Stimulated activated naive B cell treated with anti-CD40 and anti-IgM and Interleukin-4, amounts not matched to agents 10 μg/mL and 1 μg/mL and 100 μg/mL, for 72 hours (primary cell): ENCODE measurements at regions not wholly inside any gene's neighbourhood (a gene's known extent, or its start where the extent isn't known, plus 50 kb on each side); places are given as distances from the start of the nearest gene placed in this dataset.
A peak's percentile ranks its signal among the peaks of the same experiment; 100 is the strongest.

Source experiments
- ATAC-seq, 2 donors: fragments of 150-1000 bp; cut with Tn5 transposase; replicated peaks; 2 replicates each; pipeline ENCODE4 v1.10.0; 2021; ENCODE audit warnings: moderate library complexity in 1 of 2
- DNase-seq: peaks from one replicate; pipeline ENCODE4 v3.0.0; 2021
- H3K27ac Mint-ChIP-seq: one replicate; pipeline ENCODE4 v1.8.0; 2022; ENCODE audit warnings: mild to moderate bottlenecking, mixed read lengths
- H3K27me3 Mint-ChIP-seq, 2 donors: one replicate each; pipeline ENCODE4 v1.8.0; 2022; ENCODE audit warnings: mixed read lengths in 2 of 2
- H3K36me3 Mint-ChIP-seq, 2 donors: one replicate each; pipeline ENCODE4 v1.8.0; 2022; ENCODE audit warnings: mixed read lengths in 2 of 2, mild to moderate bottlenecking in 1 of 2
- H3K4me1 Mint-ChIP-seq, 2 donors: one replicate each; pipeline ENCODE4 v1.8.0; 2022; ENCODE audit warnings: mixed read lengths in 2 of 2, mild to moderate bottlenecking in 1 of 2
- H3K4me3 Mint-ChIP-seq, 2 donors: one replicate each; pipeline ENCODE4 v1.8.0; 2022; ENCODE audit warnings: mild to moderate bottlenecking in 2 of 2, mixed read lengths in 2 of 2, moderate library complexity in 1 of 2
- H3K9me3 Mint-ChIP-seq, 2 donors: one replicate each; pipeline ENCODE4 v1.8.0; 2022; ENCODE audit warnings: mixed read lengths in 2 of 2, mild to moderate bottlenecking in 1 of 2

DNA sequence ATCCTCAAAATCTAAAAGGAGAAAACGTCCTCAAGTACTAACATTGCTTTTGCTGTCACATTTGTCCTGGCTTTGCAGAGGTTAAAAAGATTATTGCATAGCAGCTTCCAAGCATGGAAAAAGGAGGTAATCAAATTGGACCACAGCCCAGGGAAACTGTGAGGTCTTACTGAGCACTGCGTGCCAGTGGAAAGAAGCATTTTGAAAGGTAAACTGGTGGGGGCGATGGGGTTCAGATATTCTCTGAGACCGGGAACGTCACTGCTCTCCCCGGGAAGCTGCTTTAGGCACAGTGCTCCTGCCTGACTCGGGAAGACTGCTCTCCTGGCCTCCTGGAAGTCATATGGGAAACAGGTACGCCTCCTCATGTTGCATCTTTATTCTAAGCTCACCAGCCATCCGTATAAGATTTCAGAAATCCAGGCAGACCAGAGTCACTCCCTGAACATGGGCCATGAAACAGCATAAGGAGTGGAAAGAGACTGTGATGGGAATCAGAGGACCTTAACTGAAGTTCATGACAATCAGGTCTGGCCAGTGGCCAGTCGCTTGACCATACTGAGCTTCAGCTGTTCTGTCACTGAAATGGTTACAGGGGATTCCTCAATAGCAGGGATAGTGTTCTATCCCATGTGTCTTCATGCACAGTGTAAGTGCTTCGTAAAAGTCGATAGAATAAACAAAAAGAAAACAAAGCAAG lies 284.1 kb downstream of the TRIB2 start:
- peaks cover 0 to 6% of the 10 kb centered on the region in 2 donors for H3K4me1 Mint-ChIP-seq
- DNase-seq (no peak), ATAC-seq (no peak)
- H3K27me3 Mint-ChIP-seq = peaks cover 0 to 5% of the 10 kb centered on the region in 2 donors
- H3K36me3 Mint-ChIP-seq = no peaks in the 10 kb centered on the region
- H3K27ac Mint-ChIP-seq = no peak overlapping the region
- no peaks in the 10 kb centered on the region for H3K9me3 Mint-ChIP-seq
- no peak overlapping the region for H3K4me3 Mint-ChIP-seq

DNA sequence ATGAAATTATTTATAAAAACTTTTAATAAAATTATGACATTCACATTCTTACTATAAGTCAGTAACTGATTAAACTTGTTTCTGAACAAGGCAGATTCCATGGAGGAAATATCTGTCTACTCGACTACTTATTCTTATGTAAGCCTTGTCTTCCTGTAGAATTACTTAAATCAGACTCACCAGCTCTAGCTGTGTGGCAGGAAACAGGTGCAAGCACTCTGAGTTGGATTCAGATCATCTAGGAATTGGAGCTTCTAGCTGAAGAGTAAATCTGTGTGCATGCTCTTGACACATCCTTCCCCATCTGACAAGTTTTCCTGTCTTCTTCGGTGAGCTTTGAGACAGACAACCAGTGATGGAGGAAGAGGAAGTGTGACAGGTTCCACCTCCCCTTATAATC lies 284.7 kb downstream of the TRIB2 start:
- H3K27me3 Mint-ChIP-seq = peaks cover 0 to 5% of the 10 kb centered on the region in 2 donors
- DNase-seq (no peak), ATAC-seq (no peak)
- peaks cover 0 to 6% of the 10 kb centered on the region in 2 donors for H3K4me1 Mint-ChIP-seq
- H3K4me3 Mint-ChIP-seq = no peak overlapping the region
- H3K9me3 Mint-ChIP-seq = no peaks in the 10 kb centered on the region
- H3K36me3 Mint-ChIP-seq = no peaks in the 10 kb centered on the region
- H3K27ac Mint-ChIP-seq = no peak overlapping the region

DNA sequence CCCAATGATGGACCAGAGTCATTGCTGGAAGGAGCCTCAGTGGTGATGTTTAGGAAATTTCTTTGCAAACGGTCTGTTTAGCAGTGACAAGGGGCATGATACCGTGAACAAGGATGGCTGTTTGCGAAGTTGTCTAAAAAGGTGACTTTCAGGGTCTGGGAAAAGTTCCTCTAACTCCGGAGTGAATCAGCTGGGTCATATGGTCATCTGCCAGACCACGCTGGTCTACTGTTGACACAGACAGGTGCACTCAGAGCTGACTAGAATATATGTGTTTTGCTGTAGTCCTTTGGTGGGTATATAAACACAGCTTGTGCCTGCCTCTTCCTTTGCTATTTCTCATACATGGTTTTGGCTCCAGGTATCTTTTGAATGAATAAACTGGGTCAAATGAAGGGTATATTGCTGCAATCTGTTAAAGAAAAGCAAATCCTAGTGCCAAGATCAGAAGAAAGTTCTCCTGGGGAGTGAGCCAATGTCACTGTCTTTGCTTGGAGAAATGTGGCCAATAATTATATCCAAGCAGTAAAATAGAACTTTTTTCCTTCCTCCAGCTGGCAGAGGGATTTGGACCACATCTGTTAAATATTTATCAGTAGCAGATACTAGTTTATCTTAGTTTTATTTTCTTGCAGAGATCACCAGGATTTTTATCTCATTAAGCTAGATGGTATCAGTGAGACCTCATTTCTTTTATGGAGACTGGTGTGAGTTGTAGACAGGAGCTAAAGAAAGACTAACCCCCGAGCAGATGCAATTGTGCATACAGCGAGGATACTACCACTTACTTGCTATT lies 286.0 kb downstream of the TRIB2 start:
- Mint-ChIP-seq H3K4me1 (peaks cover 0 to 6% of the 10 kb centered on the region in 2 donors), H3K36me3 (no peaks in the 10 kb centered on the region), H3K27ac (no peak overlapping the region), H3K9me3 (no peaks in the 10 kb centered on the region), H3K4me3 (no peak overlapping the region), H3K27me3 (peaks cover 6 to 9% of the 10 kb centered on the region in 2 donors)
- DNase-seq (no peak), ATAC-seq (no peak)

DNA sequence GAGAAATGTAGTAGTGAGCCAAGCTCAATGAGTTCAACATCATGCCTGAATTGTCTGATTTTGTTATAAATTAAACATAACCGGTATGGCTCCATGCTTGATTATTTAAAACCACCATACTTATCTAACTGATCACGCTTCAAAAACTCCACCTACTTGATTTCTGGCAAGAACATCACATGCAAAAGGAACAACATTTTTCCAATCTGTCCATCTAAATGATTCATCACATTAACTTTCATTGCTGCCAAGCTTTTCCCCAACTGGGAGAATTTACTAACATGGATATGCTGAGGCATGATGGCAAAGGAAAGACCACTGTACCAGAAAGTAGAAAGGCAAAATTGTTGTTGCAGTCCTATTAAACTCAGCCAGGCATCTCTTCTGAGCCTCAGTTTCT lies 286.8 kb downstream of the TRIB2 start:
- Mint-ChIP-seq H3K4me3 (no peak overlapping the region), H3K9me3 (no peaks in the 10 kb centered on the region), H3K4me1 (peaks cover 0 to 6% of the 10 kb centered on the region in 2 donors), H3K27ac (no peak overlapping the region), H3K27me3 (peaks cover 7 to 10% of the 10 kb centered on the region in 2 donors), H3K36me3 (no peaks in the 10 kb centered on the region)
- DNase-seq (no peak), ATAC-seq (no peak)

DNA sequence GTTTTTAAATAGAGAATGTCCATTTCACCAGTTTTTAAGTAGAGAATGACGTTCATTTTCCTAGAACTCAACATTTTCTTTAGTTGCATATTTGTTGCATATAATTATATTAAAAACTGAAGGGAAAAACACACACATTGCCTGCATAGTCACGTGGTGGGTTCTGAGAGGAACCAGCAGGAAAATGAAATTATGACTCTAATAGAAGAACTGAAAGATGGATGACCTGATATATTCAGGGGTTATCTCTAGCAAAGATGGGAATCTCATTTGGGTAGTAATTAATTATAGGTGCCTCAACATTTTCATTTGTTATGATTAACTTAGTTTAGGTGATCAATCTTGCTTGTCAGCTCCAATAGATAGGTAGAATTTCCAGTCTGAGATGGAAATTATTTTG lies 288.3 kb downstream of the TRIB2 start:
- Mint-ChIP-seq H3K4me3 (no peak overlapping the region), H3K9me3 (no peaks in the 10 kb centered on the region), H3K27me3 (peaks cover 7 to 10% of the 10 kb centered on the region in 2 donors), H3K27ac (no peak overlapping the region), H3K36me3 (no peaks in the 10 kb centered on the region), H3K4me1 (peaks cover 0 to 6% of the 10 kb centered on the region in 2 donors)
- no peak for ATAC-seq
- DNase-seq = no peak

DNA sequence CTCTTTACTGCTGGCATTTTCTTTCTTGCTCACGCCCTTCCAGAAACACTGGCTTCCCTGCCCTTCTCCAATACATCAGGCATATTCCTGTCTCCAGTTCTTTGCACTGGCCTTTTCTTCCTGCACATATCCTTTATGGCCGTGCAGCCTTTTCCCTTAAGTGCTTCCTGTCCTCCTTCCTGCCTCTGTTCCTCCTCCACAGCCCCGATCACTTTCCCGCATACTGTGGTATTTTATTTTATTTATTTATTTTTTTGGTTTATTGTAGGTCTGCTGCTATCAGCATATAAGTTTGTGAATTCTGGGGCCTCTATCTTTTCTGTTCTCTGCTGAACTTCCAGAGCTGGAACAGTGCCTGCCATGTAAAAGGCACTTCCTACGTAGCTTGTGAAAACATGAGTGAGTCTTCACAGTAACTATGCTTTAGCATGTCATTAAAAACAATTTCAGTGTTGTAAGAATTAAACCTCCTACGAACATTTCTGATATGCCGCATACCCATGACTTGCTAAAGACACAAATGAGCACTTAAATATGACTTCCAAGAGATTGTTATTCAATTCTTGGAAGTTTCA lies 289.1 kb downstream of the TRIB2 start:
- H3K27ac Mint-ChIP-seq = no peak overlapping the region
- ATAC-seq (no peak), DNase-seq (no peak)
- H3K4me3 Mint-ChIP-seq = no peak overlapping the region
- no peaks in the 10 kb centered on the region for H3K9me3 Mint-ChIP-seq
- H3K27me3 Mint-ChIP-seq = peaks cover 7 to 10% of the 10 kb centered on the region in 2 donors
- H3K4me1 Mint-ChIP-seq = peaks cover 0 to 6% of the 10 kb centered on the region in 2 donors
- no peaks in the 10 kb centered on the region for H3K36me3 Mint-ChIP-seq

DNA sequence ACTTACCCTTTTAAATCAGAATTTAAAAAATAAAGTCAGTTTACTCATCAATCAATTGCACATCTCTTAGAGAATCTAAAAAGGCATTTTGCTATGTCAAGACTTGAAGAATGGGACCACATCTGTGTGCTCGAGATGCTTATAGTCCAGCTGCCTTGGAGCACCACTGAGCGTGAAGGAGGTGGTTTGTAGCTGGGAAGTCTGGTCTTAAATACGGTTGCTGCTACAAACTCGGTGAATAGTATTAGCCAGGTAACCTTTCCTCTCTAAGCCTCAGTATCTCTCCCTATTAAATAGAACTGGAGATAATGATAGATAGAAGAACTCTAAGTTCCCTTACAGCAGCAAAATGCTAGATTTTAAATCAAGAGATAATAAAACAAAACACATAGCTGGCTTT lies 289.7 kb downstream of the TRIB2 start:
- DNase-seq (no peak), ATAC-seq (no peak)
- Mint-ChIP-seq H3K27ac (no peak overlapping the region), H3K9me3 (no peaks in the 10 kb centered on the region), H3K36me3 (no peaks in the 10 kb centered on the region), H3K4me3 (no peak overlapping the region), H3K4me1 (peaks cover 0 to 5% of the 10 kb centered on the region in 2 donors), H3K27me3 (peaks cover 7 to 10% of the 10 kb centered on the region in 2 donors)

DNA sequence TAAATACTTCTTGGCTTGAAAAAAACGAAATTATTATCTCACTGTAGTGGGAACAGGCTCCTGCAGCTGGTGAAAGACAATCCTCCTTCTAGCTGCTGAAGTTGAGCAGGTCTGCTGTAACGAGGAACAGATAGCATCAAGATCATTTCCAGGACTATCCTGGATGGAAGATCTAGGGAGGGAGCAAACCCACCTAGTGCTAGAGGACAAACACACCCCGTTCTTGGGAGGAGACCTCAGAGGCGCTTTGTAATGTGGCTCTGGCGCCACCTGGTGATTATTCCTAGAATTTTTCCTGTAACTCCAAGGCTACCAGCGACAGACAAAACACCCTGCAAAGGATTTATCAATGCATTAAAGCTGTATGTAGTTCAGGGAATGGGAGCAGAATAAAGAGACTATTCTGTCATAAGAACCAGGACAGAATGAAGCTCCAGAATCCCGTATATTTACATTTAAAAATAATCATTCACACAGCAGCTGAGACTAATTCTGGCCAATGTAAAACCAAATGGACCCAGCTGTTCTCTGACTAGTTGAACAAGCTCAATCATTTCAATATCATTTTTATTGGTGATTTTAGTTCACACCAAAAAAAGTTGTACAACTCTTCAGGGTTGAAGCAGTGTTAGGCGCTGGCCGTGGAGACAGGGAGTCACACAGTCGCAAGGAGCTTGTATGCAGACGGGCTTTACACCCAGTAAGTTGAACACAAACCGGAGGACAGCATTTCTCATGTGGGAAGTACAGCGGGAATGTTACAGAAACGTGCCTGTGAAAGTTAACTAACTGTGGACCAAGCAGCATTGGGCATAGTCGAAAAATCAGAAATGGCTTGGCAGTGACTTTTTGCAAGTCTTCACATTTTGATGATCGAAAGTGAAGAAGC lies 290.3 kb downstream of the TRIB2 start:
- H3K4me3 Mint-ChIP-seq = no peak overlapping the region
- peaks cover 7 to 12% of the 10 kb centered on the region in 2 donors for H3K27me3 Mint-ChIP-seq
- H3K27ac Mint-ChIP-seq = no peak overlapping the region
- H3K9me3 Mint-ChIP-seq = no peaks in the 10 kb centered on the region
- H3K36me3 Mint-ChIP-seq = no peaks in the 10 kb centered on the region
- H3K4me1 Mint-ChIP-seq = no peaks in the 10 kb centered on the region
- DNase-seq (peak; percentile 35), ATAC-seq (peak; percentile 74 to 83)

DNA sequence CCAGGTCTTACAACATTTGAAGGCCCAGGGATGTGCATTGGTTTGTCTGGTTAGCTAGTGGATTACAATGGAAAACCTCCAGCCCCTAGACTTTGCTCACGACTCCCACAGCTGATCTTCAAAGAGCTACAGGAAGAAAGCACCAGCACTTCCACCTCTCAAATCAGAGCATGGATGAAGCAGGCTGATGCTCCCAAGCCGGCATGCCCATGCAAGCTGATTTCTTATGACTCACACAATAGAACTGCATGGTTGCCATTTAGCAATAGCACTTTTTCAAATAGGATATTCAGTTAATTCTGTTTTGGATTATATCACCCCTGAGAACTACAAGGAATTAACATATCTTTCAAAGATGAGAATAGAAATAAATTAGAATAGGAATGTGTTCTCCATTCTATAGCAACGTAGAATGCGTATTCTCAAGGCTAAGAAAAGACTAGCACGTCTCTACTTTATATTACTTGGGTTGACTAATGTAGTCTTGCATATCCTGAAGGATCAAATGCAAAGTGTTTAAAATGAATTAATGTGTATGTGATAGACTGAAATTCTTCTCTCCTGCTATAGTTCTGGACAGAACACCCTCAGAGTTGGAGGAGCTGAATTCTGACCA lies 292.4 kb downstream of the TRIB2 start:
- H3K4me1 Mint-ChIP-seq = no peaks in the 10 kb centered on the region
- no peak for ATAC-seq
- no peaks in the 10 kb centered on the region for H3K9me3 Mint-ChIP-seq
- no peak overlapping the region for H3K4me3 Mint-ChIP-seq
- no peak overlapping the region for H3K27ac Mint-ChIP-seq
- peaks cover 17 to 23% of the 10 kb centered on the region in 2 donors for H3K27me3 Mint-ChIP-seq
- DNase-seq = no peak
- no peaks in the 10 kb centered on the region for H3K36me3 Mint-ChIP-seq

DNA sequence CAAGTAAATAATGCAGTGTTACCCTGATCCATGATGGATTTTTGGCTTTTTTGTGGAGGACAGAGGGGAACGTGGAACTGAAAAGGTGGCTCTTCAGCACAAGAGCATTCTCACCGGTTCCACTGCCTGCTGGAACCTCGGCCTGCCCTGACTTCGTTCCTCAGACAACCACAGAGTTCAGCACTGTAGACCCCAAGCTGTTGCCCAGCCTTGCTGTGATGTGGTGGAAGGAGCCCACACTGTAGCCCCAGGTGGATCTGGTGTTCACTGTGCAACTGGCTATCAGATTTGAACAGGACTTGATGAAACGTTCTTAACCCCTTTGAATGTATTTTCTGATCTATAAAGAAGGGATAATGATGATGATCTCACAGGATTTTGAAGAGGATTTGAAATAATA lies 293.5 kb downstream of the TRIB2 start:
- ATAC-seq = no peak
- Mint-ChIP-seq H3K4me3 (no peak overlapping the region), H3K9me3 (no peaks in the 10 kb centered on the region), H3K4me1 (no peaks in the 10 kb centered on the region), H3K27ac (no peak overlapping the region), H3K27me3 (peaks cover 17 to 28% of the 10 kb centered on the region in 2 donors), H3K36me3 (no peaks in the 10 kb centered on the region)
- no peak for DNase-seq

DNA sequence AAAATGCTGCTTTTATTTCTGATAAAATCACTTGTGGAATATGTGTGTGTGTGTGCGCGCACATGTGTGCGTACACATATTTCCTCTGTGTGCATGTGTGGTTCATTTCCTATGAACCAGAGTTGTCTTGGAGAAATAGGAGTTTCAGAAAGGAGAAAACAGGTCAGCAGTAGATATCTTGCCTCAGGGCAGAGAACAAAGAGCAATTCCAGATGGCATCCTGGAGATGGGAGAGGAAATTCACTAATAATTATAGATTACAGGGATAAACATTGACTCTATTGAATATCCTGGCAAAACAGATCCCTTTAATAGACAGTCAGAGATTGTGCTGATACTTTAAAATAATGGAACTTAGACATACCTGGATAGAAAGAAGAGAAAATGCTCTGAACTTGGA lies 298.0 kb downstream of the TRIB2 start:
- H3K27me3 Mint-ChIP-seq = peaks cover 27 to 35% of the 10 kb centered on the region in 2 donors
- ATAC-seq = no peak
- no peaks in the 10 kb centered on the region for H3K36me3 Mint-ChIP-seq
- H3K27ac Mint-ChIP-seq = no peak overlapping the region
- no peaks in the 10 kb centered on the region for H3K9me3 Mint-ChIP-seq
- no peak for DNase-seq
- H3K4me3 Mint-ChIP-seq = no peak overlapping the region
- H3K4me1 Mint-ChIP-seq = peaks cover 1 to 8% of the 10 kb centered on the region in 2 donors

DNA sequence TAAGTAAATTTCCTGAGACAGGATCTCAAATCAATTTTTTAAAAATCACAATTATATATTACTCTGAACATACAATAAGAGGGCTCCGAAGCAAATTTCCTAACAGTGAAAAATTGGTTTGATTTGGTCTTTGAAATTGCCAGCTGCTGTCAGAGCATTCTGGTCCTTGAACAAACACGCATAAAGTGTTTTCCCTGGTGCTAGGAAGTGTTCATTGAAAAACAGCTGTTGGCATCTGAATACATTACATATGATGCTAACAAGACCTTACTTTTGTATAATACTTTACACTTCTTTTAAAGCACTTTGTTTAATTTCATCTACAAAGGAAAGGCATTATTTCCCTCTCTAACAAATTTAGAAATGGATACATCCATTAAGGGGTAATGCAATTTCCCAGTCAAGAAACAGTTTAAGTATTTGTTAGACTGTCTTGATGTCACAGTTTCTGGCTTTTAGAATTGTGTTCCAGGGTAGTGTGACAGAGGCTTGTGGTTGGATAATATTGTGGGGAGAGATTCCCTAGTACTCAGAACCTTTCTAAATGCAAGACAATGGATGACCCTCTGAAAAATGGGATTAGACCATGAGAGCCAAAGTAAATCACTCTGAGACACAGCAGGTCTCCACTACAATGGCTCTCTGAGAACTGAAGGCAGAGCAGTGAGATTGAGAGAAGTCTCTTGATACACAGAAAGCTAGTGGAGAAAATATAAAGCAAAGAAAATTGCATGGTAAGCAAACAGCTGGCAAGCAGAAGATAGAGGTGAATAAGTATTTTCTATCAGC lies 299.0 kb downstream of the TRIB2 start:
- Mint-ChIP-seq H3K9me3 (no peaks in the 10 kb centered on the region), H3K27ac (no peak overlapping the region), H3K36me3 (no peaks in the 10 kb centered on the region), H3K4me1 (peaks cover 1 to 8% of the 10 kb centered on the region in 2 donors), H3K4me3 (no peak overlapping the region), H3K27me3 (peaks cover 27 to 35% of the 10 kb centered on the region in 2 donors)
- ATAC-seq = no peak
- DNase-seq = no peak

DNA sequence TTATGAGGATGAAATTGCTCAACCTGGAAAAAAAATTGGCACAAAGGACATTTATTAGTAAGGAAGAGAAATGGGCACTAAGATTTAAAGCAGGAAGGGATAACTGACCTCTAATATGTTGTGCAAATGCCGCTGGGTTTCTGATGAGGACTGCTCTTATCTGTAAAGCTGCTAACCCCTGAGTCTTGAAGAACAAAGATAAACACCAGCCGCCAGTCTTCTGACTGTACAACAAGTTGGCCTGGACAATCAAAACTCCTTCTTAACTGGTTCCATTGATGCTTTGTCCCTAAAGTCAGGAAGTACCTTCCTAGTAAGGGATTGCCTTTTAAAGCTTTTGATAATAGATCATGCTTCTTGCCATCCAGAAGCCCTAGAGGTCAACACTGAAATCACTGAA lies 301.8 kb downstream of the TRIB2 start:
- Mint-ChIP-seq H3K27ac (no peak overlapping the region), H3K4me3 (no peak overlapping the region), H3K36me3 (no peaks in the 10 kb centered on the region), H3K27me3 (peaks cover 14 to 26% of the 10 kb centered on the region in 2 donors), H3K4me1 (peaks cover 1 to 8% of the 10 kb centered on the region in 2 donors), H3K9me3 (no peaks in the 10 kb centered on the region)
- no peak for DNase-seq
- ATAC-seq = no peak
